ENCODE measurements at regions not wholly inside any gene's neighbourhood (a gene's known extent, or its start where the extent isn't known, plus 50 kb on each side); places are given as distances from the start of the nearest gene placed in this dataset.

GRCh38 chr13:102460806-102461205 lies 59.0 kb upstream of the FGF14 start:
- TF ChIP-seq, protein P1, sequence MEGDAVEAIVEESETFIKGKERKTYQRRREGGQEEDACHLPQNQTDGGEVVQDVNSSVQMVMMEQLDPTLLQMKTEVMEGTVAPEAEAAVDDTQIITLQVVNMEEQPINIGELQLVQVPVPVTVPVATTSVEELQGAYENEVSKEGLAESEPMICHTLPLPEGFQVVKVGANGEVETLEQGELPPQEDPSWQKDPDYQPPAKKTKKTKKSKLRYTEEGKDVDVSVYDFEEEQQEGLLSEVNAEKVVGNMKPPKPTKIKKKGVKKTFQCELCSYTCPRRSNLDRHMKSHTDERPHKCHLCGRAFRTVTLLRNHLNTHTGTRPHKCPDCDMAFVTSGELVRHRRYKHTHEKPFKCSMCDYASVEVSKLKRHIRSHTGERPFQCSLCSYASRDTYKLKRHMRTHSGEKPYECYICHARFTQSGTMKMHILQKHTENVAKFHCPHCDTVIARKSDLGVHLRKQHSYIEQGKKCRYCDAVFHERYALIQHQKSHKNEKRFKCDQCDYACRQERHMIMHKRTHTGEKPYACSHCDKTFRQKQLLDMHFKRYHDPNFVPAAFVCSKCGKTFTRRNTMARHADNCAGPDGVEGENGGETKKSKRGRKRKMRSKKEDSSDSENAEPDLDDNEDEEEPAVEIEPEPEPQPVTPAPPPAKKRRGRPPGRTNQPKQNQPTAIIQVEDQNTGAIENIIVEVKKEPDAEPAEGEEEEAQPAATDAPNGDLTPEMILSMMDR (IDR thresholded peaks at IDR 0.05; ENCODE audit: low read depth, low read length) = no peak
- no peak for TF ChIP-seq EZH2phosphoT487 (IDR thresholded peaks at IDR 0.05; ENCODE audit: low read depth)
